ENCODE measurements at regions not wholly inside any gene's neighbourhood (a gene's known extent, or its start where the extent isn't known, plus 50 kb on each side); places are given as distances from the start of the nearest gene placed in this dataset.

DNA sequence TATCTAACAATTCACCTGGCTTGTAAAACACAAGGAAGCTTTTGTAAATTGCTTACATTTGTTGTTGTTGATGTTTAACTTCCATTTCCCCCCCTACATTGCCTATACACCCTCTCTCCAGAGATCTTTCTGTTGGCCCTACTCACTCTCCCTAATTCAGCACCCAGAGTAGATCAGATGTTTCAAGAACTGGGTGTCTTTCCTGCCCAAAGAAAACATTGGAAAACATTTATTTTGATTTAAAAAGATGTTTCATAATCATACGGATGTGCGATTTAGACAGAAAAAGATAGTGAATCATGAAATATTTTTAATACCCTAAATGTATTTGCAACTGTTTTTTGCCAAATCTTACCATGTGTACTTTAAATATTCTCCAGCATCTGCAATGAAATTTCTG, 446.4 kb upstream of the RGS6 start:
- TF ChIP-seq, protein P1, sequence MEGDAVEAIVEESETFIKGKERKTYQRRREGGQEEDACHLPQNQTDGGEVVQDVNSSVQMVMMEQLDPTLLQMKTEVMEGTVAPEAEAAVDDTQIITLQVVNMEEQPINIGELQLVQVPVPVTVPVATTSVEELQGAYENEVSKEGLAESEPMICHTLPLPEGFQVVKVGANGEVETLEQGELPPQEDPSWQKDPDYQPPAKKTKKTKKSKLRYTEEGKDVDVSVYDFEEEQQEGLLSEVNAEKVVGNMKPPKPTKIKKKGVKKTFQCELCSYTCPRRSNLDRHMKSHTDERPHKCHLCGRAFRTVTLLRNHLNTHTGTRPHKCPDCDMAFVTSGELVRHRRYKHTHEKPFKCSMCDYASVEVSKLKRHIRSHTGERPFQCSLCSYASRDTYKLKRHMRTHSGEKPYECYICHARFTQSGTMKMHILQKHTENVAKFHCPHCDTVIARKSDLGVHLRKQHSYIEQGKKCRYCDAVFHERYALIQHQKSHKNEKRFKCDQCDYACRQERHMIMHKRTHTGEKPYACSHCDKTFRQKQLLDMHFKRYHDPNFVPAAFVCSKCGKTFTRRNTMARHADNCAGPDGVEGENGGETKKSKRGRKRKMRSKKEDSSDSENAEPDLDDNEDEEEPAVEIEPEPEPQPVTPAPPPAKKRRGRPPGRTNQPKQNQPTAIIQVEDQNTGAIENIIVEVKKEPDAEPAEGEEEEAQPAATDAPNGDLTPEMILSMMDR (IDR thresholded peaks at IDR 0.05; ENCODE audit: insufficient read depth, low read depth, low read length) = no peak
- TF ChIP-seq EZH2 (IDR thresholded peaks at IDR 0.05; ENCODE audit: insufficient read depth, low read length) = no peak
